Activated CD8-positive, alpha-beta memory T cell treated with anti-CD3 and anti-CD28 coated beads for 1 hour (primary cell): ENCODE measurements at regions not wholly inside any gene's neighbourhood (a gene's known extent, or its start where the extent isn't known, plus 50 kb on each side); places are given as distances from the start of the nearest gene placed in this dataset.

Experiments
- DNase-seq, 2 donors: peaks; one replicate each; pipeline ENCODE4 v3.0.0-alpha.2; 2020; ENCODE audit warnings: low read depth in 1 of 2; ENCODE audit errors: extremely low read depth in 1 of 2

GRCh38 chr14:100399052-100399849 is 76.1 kb downstream of the SLC25A47 start:
- no peak for DNase-seq

GRCh38 chr14:100400115-100400514 is 77.0 kb downstream of the SLC25A47 start:
- DNase-seq = no peak

GRCh38 chr14:100401031-100401692 is 78.0 kb downstream of the SLC25A47 start:
- no peak for DNase-seq

- no peak for DNase-seq
These were observed 78.7 kb downstream of the SLC25A47 start for GRCh38 chr14:100401792-100402191.

DNA sequence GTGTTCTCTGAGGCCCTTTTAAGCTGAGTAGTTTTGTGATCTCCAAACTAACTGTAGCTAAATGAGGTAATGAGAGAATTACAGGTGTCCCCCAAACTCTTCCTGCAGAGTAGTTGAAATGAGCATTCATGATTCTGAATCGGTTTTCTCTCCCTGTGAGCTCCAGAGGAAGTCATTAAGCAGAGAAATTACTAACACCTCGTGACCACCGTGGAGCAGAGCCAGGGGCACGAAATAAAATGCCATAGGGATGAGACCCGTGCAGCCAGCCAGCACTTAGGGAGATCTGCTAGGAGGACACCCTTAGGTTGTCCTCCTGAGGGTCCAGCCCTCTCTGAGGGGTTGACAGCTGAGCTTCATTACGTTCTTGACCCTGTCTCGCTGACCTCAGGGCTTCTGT is 79.5 kb downstream of the SLC25A47 start:
- no peak for DNase-seq

- DNase-seq = no peak
These were observed 80.0 kb downstream of the SLC25A47 start for GRCh38 chr14:100403105-100403504.

- DNase-seq = no peak
These were observed 80.7 kb downstream of the SLC25A47 start for GRCh38 chr14:100403802-100404365.

DNA sequence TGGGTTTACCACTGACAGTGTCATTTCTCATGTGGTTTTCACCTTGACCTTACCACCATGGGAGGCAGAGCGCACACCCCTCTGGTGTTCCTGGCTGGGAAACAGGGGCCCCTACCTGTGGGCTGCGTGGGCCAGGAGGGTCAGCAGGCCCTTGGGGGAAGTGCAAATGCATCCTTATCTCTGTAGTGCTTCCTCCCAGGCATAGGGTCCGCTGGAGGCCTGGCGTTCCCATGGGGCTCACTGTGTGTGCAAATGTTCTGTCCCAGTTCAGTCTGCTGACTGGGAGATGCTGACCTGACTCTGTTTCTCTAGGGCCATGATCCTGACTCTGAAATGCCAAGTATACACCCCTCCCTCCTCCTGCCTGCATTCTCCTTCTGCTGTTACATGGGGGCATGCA is 81.3 kb downstream of the SLC25A47 start:
- no peak for DNase-seq

DNA sequence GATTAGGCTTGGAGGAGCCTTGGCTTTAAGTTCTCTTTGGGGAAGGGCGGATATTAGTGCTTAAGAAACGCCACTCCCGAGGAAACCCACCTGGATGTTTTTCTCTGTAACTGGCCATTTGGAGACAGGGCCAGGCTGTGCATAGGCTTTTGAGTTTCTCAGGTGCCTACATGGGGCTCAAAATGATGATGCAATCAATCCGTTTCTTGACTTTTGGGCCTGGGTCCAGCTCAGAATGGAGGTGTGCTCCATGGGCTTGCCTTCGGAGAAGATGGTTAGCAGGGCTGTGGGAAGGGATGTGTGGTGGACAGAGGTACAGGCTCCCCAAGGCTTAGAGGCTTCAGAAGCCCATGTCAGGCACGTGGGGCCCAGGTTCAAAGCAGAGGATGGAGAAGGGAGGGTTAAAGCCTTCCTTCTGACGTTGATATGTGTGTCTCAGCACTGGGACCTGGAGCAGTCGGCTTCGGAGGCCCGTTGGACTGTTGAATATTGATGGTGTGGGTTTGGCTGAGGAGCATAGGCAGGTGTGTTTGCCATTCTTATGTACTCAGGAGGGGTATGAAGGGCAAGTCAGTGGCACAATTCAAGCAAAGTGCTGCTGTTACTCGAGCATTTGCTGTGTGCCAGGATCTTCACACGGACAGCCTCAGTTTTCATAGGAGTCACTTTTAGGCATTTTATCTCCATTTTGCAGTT is 82.8 kb downstream of the SLC25A47 start:
- DNase-seq = no peak

- DNase-seq = no peak
These were observed 83.5 kb downstream of the SLC25A47 start for GRCh38 chr14:100406505-100407131.

- DNase-seq = no peak
These were observed 84.4 kb downstream of the SLC25A47 start for GRCh38 chr14:100407376-100408102.

DNA sequence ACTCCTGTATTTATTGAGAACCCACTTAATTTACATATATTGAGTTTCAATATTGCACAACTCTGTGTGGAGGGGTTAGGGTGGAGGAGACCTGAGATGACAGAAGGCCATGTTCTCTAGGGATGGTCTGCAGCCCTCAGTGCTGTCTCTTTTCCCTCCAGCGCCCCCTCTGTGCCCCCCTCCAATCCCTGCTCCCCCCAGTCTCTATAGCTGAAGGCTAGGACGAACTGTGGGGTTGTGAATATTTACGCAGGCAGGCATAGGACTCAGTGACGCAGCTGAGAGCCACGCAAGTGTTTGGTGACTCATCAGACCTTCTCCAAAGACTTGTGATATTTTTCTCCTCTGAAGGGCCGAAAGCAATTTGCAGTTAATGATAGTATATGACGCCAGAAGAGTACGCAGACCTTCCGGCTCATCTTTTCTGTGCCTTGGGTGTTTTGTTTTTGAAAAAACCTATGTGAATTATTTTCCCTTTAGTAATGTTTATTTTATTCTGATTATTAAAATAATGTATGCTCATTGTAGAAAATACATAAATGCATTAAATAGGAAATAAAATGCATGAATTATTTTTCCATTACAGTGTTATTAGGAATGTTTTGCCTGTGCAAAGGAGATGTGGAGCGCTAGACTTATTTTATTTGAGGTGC is 85.3 kb downstream of the SLC25A47 start:
- DNase-seq = no peak

GRCh38 chr14:100409003-100409360 is 85.8 kb downstream of the SLC25A47 start:
- no peak for DNase-seq

- DNase-seq = no peak
These were observed 86.5 kb downstream of the SLC25A47 start for GRCh38 chr14:100409651-100410050.

DNA sequence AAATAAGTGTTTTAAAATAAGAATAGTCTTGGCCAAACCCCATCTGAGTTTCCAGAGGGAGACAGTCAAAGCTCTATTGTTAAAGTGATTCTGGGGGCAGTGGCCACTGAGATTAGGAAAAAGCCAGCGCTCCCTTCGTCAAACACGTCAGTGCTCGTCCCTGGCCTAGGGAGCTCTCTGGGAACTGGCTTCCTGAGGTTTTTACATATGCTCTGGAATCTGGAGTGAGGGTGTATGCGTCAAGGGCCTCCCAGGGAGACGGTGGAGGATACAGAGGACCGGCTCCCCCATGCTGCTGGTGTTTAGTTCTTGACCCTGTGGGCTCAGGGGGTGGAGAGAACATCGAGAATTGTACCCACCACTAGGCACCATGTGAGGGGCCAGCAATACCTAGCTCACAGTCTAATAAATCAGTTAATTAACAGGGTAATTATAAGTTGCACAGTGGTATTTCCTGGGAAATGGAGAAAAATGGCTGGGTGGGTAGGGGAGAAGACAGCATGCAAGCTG is 87.0 kb downstream of the SLC25A47 start:
- DNase-seq = no peak

- no peak for DNase-seq
These were observed 90.6 kb downstream of the SLC25A47 start for GRCh38 chr14:100413699-100414098.

DNA sequence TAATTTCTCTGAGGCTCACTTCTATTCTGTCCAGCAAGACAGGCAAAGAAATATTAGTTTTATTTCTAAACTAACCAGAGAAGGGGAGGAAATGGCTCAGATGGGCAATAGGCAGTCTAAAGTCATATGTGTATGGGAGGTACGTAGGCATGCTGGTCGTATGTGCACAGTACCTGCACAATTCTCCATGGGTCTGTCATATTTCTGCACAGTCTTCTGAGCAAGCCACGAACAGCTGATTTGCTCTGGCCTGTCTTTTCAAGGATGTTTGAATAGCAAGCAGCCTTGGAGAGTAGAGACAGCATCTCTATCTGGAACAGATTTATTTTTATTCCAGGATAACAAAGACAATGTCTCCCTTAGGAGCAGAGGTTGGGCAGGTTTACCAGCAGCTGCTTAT is 92.1 kb downstream of the SLC25A47 start:
- DNase-seq = no peak

GRCh38 chr14:100416081-100416680 is 93.0 kb downstream of the SLC25A47 start:
- no peak for DNase-seq
